Body of pancreas (tissue), 4 donors: ENCODE measurements at regions not wholly inside any gene's neighbourhood (a gene's known extent, or its start where the extent isn't known, plus 50 kb on each side); places are given as distances from the start of the nearest gene placed in this dataset.

ENCODE experiments used
- CTCF ChIP-seq, 7 experiments: fragments of 450-650 bp in 4 of 7; fragments of 200-600 bp in 3 of 7; sonication (generic) in 3 of 7; IDR thresholded peaks; one replicate each; pipeline ENCODE4 v1.5.1; 2016 to 2019; ENCODE audit warnings: antibody characterized with exemption in 7 of 7
- POLR2A ChIP-seq, 3 donors: fragments of 450-650 bp; IDR thresholded peaks; one replicate each; pipeline ENCODE4 v1.6.1; 2016; ENCODE audit warnings: antibody characterized with exemption in 3 of 3, mild to moderate bottlenecking in 2 of 3

GRCh38 chr1:244315996-244316395 is 135.7 kb downstream of the ADSS2 start:
- no peak for TF ChIP-seq POLR2A (IDR thresholded peaks at IDR 0.05)
- no peak for TF ChIP-seq CTCF (IDR thresholded peaks at IDR 0.05)
